ENCODE measurements at regions not wholly inside any gene's neighbourhood (a gene's known extent, or its start where the extent isn't known, plus 50 kb on each side); places are given as distances from the start of the nearest gene placed in this dataset.

- H3K4me3 ChIP-seq (ENCODE audit: insufficient read depth, low read length, poor library complexity, severe bottlenecking), result no peak overlapping the region
- no peaks in the 10 kb centered on the region for H3K27me3 ChIP-seq (ENCODE audit: low read length)
- no peak overlapping the region for H3K9ac ChIP-seq (ENCODE audit: low read length)
- no peaks in the 10 kb centered on the region for H3K9me3 ChIP-seq (ENCODE audit: insufficient read depth, low read length)
- no peak overlapping the region for H2AFZ ChIP-seq (ENCODE audit: low read depth, low read length, severe bottlenecking)
- H4K20me1 ChIP-seq (ENCODE audit: low read depth, low read length), result no peaks in the 10 kb centered on the region
- no peaks in the 10 kb centered on the region for H3K36me3 ChIP-seq (ENCODE audit: low read length)
- no peak overlapping the region for H3K27ac ChIP-seq (ENCODE audit: low read depth, low read length)
- no peak overlapping the region for H3K4me2 ChIP-seq (ENCODE audit: low read depth, low read length, poor library complexity, severe bottlenecking)
- H3F3A ChIP-seq (ENCODE audit: insufficient read depth), result no peaks in the 10 kb centered on the region
- H3K9me2 ChIP-seq (replicated peaks; ENCODE audit: insufficient read depth, low read length), result no peaks in the 10 kb centered on the region
- no peak for TF ChIP-seq EZH2phosphoT487 (conservative IDR thresholded peaks at IDR 0.05; ENCODE audit: low read length)
- TF ChIP-seq, protein P1, sequence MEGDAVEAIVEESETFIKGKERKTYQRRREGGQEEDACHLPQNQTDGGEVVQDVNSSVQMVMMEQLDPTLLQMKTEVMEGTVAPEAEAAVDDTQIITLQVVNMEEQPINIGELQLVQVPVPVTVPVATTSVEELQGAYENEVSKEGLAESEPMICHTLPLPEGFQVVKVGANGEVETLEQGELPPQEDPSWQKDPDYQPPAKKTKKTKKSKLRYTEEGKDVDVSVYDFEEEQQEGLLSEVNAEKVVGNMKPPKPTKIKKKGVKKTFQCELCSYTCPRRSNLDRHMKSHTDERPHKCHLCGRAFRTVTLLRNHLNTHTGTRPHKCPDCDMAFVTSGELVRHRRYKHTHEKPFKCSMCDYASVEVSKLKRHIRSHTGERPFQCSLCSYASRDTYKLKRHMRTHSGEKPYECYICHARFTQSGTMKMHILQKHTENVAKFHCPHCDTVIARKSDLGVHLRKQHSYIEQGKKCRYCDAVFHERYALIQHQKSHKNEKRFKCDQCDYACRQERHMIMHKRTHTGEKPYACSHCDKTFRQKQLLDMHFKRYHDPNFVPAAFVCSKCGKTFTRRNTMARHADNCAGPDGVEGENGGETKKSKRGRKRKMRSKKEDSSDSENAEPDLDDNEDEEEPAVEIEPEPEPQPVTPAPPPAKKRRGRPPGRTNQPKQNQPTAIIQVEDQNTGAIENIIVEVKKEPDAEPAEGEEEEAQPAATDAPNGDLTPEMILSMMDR (IDR thresholded peaks at IDR 0.05; ENCODE audit: insufficient read depth, low read length, poor library complexity, severe bottlenecking), result no peak
- H3K79me2 ChIP-seq (ENCODE audit: insufficient read depth, low read length), result no peaks in the 10 kb centered on the region
These were observed 443.1 kb upstream of the NFIA start for GRCh38 chr1:60639287-60639686.

DNA sequence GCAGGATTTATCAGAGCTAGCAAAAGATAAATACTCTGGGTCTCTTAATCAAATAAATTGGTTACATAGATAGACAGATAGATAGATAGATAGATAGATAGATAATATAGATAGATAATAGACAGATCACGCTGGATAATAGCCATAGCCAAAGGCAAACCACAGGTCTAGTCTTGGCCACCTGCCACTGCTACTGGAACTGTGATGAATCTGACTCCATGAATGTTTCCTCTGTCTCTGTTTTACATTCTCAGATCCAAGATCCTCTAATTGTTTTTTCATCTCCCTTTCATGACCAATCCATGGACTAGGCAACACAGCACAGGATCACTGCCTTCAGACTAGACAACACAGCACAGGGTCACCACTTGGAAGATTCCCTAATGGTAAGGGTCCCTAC, 444.7 kb upstream of the NFIA start:
- Histone ChIP-seq H3K9me3 (ENCODE audit: insufficient read depth, low read length) (no peaks in the 10 kb centered on the region), H3K9ac (ENCODE audit: low read length) (no peak overlapping the region), H3K27ac (ENCODE audit: low read depth, low read length) (no peak overlapping the region), H3K9me2 (replicated peaks; ENCODE audit: insufficient read depth, low read length) (no peaks in the 10 kb centered on the region), H3K4me2 (ENCODE audit: low read depth, low read length, poor library complexity, severe bottlenecking) (no peak overlapping the region), H4K20me1 (ENCODE audit: low read depth, low read length) (no peaks in the 10 kb centered on the region), H3K4me3 (ENCODE audit: insufficient read depth, low read length, poor library complexity, severe bottlenecking) (no peak overlapping the region), H3K27me3 (ENCODE audit: low read length) (no peaks in the 10 kb centered on the region), H3F3A (ENCODE audit: insufficient read depth) (no peaks in the 10 kb centered on the region), H2AFZ (ENCODE audit: low read depth, low read length, severe bottlenecking) (no peak overlapping the region), H3K36me3 (ENCODE audit: low read length) (no peaks in the 10 kb centered on the region), H3K79me2 (ENCODE audit: insufficient read depth, low read length) (no peaks in the 10 kb centered on the region)
- TF ChIP-seq, protein P1 (IDR thresholded peaks at IDR 0.05; ENCODE audit: insufficient read depth, low read length, poor library complexity, severe bottlenecking), result no peak
- TF ChIP-seq EZH2phosphoT487 (conservative IDR thresholded peaks at IDR 0.05; ENCODE audit: low read length), result no peak

DNA sequence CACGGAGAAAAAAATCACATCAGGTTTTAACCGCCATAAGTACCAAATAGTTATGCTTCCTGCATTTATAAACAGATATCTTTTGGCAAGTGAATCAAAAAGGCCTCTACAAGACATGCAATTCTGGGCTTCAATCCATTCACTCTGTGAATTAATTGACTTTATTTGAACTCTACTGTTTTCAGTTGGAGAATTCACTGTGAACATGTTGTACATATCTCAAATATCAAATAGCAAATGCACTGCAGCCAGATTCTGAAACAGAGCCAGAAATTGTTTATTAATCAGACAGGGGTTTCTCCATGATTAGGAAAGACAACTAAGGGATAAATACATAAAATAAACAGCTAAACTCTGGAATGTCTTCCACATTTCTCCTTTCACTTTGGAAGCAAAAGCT, 445.4 kb upstream of the NFIA start:
- no peak overlapping the region for H3K4me2 ChIP-seq (ENCODE audit: low read depth, low read length, poor library complexity, severe bottlenecking)
- H4K20me1 ChIP-seq (ENCODE audit: low read depth, low read length), result no peaks in the 10 kb centered on the region
- H3K9me2 ChIP-seq (replicated peaks; ENCODE audit: insufficient read depth, low read length), result no peaks in the 10 kb centered on the region
- H3K79me2 ChIP-seq (ENCODE audit: insufficient read depth, low read length), result no peaks in the 10 kb centered on the region
- H3K9ac ChIP-seq (ENCODE audit: low read length), result no peak overlapping the region
- no peaks in the 10 kb centered on the region for H3K36me3 ChIP-seq (ENCODE audit: low read length)
- H3K4me3 ChIP-seq (ENCODE audit: insufficient read depth, low read length, poor library complexity, severe bottlenecking), result no peak overlapping the region
- no peaks in the 10 kb centered on the region for H3K9me3 ChIP-seq (ENCODE audit: insufficient read depth, low read length)
- TF ChIP-seq, protein P1 (IDR thresholded peaks at IDR 0.05; ENCODE audit: insufficient read depth, low read length, poor library complexity, severe bottlenecking), result no peak
- TF ChIP-seq EZH2phosphoT487 (conservative IDR thresholded peaks at IDR 0.05; ENCODE audit: low read length), result no peak
- H3K27ac ChIP-seq (ENCODE audit: low read depth, low read length), result no peak overlapping the region
- no peaks in the 10 kb centered on the region for H3K27me3 ChIP-seq (ENCODE audit: low read length)
- H2AFZ ChIP-seq (ENCODE audit: low read depth, low read length, severe bottlenecking), result no peak overlapping the region
- no peaks in the 10 kb centered on the region for H3F3A ChIP-seq (ENCODE audit: insufficient read depth)

Measured in SU-DHL-6 (cell line).